Progenitor cell of endocrine pancreas (in vitro differentiated cells): ENCODE measurements at regions not wholly inside any gene's neighbourhood (a gene's known extent, or its start where the extent isn't known, plus 50 kb on each side); places are given as distances from the start of the nearest gene placed in this dataset.

ENCODE experiments used
- DNase-seq: peaks from one replicate; pipeline ENCODE4 v3.0.0; 2021; ENCODE audit warnings: low spot score; ENCODE audit not compliant: unreplicated experiment
- H3K27ac Mint-ChIP-seq: 2 replicates; pipeline ENCODE4 v1.8.0; 2021; ENCODE audit warnings: mild to moderate bottlenecking, moderate library complexity, mixed read lengths
- H3K27me3 Mint-ChIP-seq: 2 replicates; pipeline ENCODE4 v1.8.0; 2021; ENCODE audit warnings: mixed read lengths
- H3K36me3 Mint-ChIP-seq: 2 replicates; pipeline ENCODE4 v1.8.0; 2022; ENCODE audit warnings: mixed read lengths; ENCODE audit not compliant: insufficient read depth
- H3K4me1 Mint-ChIP-seq: 2 replicates; pipeline ENCODE4 v1.8.0; 2021; ENCODE audit warnings: low read depth, mixed read lengths
- H3K4me3 Mint-ChIP-seq: 2 replicates; pipeline ENCODE4 v1.8.0; 2021; ENCODE audit warnings: low read depth, mild to moderate bottlenecking, moderate library complexity, mixed read lengths
- H3K9me3 Mint-ChIP-seq: 2 replicates; pipeline ENCODE4 v1.8.0; 2021; ENCODE audit warnings: low read depth, mixed read lengths
- TF ChIP-seq, protein P1 (sequence below): fragments of 200-600 bp; sonication (generic); IDR thresholded peaks from one replicate; pipeline ENCODE4 v1.5.0; 2021; ENCODE audit warnings: antibody characterized with exemption, mild to moderate bottlenecking; ENCODE audit not compliant: unreplicated experiment

GRCh38 chr7:156347132-156347531, 293.4 kb upstream of the RNF32 start:
- no peaks in the 10 kb centered on the region for H3K36me3 Mint-ChIP-seq
- no peak overlapping the region for H3K27ac Mint-ChIP-seq
- TF ChIP-seq, protein P1, sequence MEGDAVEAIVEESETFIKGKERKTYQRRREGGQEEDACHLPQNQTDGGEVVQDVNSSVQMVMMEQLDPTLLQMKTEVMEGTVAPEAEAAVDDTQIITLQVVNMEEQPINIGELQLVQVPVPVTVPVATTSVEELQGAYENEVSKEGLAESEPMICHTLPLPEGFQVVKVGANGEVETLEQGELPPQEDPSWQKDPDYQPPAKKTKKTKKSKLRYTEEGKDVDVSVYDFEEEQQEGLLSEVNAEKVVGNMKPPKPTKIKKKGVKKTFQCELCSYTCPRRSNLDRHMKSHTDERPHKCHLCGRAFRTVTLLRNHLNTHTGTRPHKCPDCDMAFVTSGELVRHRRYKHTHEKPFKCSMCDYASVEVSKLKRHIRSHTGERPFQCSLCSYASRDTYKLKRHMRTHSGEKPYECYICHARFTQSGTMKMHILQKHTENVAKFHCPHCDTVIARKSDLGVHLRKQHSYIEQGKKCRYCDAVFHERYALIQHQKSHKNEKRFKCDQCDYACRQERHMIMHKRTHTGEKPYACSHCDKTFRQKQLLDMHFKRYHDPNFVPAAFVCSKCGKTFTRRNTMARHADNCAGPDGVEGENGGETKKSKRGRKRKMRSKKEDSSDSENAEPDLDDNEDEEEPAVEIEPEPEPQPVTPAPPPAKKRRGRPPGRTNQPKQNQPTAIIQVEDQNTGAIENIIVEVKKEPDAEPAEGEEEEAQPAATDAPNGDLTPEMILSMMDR: no peak
- H3K4me1 Mint-ChIP-seq: peaks cover 7% of the 10 kb centered on the region
- H3K9me3 Mint-ChIP-seq: no peaks in the 10 kb centered on the region
- H3K4me3 Mint-ChIP-seq: no peak overlapping the region
- no peak for DNase-seq
- H3K27me3 Mint-ChIP-seq: peaks cover 4% of the 10 kb centered on the region

DNA sequence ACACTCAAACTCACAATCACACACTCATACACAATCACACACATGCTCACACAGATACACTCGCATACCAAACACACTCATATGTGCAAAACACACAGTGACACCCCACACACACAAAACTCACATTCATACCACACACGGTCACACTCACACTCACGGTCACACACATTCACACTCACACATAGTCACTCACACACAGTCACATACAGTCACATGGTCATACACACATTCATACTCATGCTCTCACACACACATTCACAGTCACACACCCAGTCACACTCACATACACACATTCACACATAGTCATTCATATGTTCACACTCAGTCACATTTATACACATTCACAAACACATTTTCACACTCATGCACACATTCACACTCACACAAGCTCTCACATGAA, 296.0 kb upstream of the RNF32 start:
- H3K27me3 Mint-ChIP-seq: peaks cover 4% of the 10 kb centered on the region
- no peak for DNase-seq
- H3K36me3 Mint-ChIP-seq: no peaks in the 10 kb centered on the region
- H3K27ac Mint-ChIP-seq: no peak overlapping the region
- no peaks in the 10 kb centered on the region for H3K4me1 Mint-ChIP-seq
- no peaks in the 10 kb centered on the region for H3K9me3 Mint-ChIP-seq
- TF ChIP-seq, protein P1: no peak
- no peak overlapping the region for H3K4me3 Mint-ChIP-seq

DNA sequence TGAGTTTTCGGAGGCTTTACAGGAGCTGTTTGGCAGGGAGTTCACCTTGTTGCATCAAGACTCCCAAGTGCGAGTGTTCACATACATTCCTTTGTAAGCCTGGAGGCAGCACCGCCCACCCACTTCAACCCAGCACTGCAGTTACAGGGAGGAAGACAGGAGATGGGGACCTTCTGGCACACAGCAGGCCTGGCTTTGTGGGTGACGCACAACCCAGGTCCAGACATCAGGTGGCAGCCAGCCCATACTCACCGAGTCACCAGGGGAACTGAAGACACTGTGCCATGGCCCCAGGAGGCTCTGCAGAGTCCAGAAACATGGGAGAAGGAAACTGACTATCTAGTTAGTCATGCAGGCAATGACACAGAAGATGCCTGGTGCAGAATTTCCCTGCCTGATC, 305.9 kb upstream of the RNF32 start:
- H3K4me1 Mint-ChIP-seq: no peaks in the 10 kb centered on the region
- TF ChIP-seq, protein P1: no peak
- no peak overlapping the region for H3K4me3 Mint-ChIP-seq

GRCh38 chr7:156327916-156328315, 312.7 kb upstream of the RNF32 start:
- Mint-ChIP-seq H3K27me3 (peaks cover 9% of the 10 kb centered on the region), H3K4me3 (no peak overlapping the region)
- TF ChIP-seq, protein P1: no peak

More for the DNA sequence above, 305.9 kb upstream of the RNF32 start:
- DNase-seq: no peak
- H3K36me3 Mint-ChIP-seq: no peaks in the 10 kb centered on the region
- peaks cover 7% of the 10 kb centered on the region for H3K27me3 Mint-ChIP-seq
- H3K27ac Mint-ChIP-seq: no peak overlapping the region
- H3K9me3 Mint-ChIP-seq: no peaks in the 10 kb centered on the region

DNA sequence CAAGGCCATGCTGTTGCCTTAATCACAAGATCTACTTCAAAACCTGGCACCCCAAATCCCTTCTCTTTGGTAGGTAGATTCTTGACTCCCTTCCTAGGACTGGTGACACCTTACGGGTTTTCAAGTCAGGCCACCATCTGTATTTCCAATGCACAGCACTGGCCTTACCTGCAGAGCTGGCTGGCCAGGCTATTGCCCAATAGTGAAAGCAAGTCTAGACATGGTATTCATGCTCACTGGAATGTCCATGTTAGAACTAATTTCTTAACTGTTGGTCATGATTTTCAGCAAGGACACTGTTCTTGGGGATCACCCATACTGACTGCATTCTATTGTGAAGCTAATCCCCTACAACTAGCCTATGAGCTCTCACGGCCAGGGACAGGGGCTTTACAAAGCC, 313.1 kb upstream of the RNF32 start:
- Mint-ChIP-seq H3K4me3 (no peak overlapping the region), H3K4me1 (no peaks in the 10 kb centered on the region), H3K27me3 (peaks cover 9% of the 10 kb centered on the region), H3K36me3 (no peaks in the 10 kb centered on the region), H3K9me3 (no peaks in the 10 kb centered on the region), H3K27ac (no peak overlapping the region)
- no peak for DNase-seq
- TF ChIP-seq, protein P1: no peak

More at GRCh38 chr7:156327916-156328315, 312.7 kb upstream of the RNF32 start:
- no peaks in the 10 kb centered on the region for H3K9me3 Mint-ChIP-seq
- H3K27ac Mint-ChIP-seq: no peak overlapping the region
- no peaks in the 10 kb centered on the region for H3K36me3 Mint-ChIP-seq
- H3K4me1 Mint-ChIP-seq: no peaks in the 10 kb centered on the region
- no peak for DNase-seq
